HepG2 (cell line): ENCODE measurements at regions not wholly inside any gene's neighbourhood (a gene's known extent, or its start where the extent isn't known, plus 50 kb on each side); places are given as distances from the start of the nearest gene placed in this dataset.

Experiments
- CCDC6 ChIP-seq: sonication (generic); formaldehyde crosslinking; IDR thresholded peaks from 2 replicates; pipeline ENCODE4 v1.8.1; 2022; ENCODE audit warnings: mild to moderate bottlenecking, missing genetic modification reagents, moderate library complexity
- ELF3 ChIP-seq: IDR thresholded peaks from 2 replicates; pipeline ENCODE4 v1.6.1; 2016; ENCODE audit warnings: missing genetic modification reagents, missing compliant biosample characterization
- ELF4 ChIP-seq: sonication (generic); formaldehyde crosslinking; IDR thresholded peaks from 2 replicates; pipeline ENCODE4 v1.5.0; 2020; ENCODE audit warnings: missing genetic modification reagents, mild to moderate bottlenecking, moderate library complexity, borderline replicate concordance
- FOXO4 ChIP-seq: sonication (generic); formaldehyde crosslinking; conservative IDR thresholded peaks from 2 replicates; pipeline ENCODE4 v1.8.1; 2023; ENCODE audit warnings: missing genetic modification reagents
- FOXP1 ChIP-seq, 2 experiments: fragments of 450-650 bp in 1 of 2; IDR thresholded peaks; 2 replicates each; pipeline ENCODE4 v1.6.1; 2017 to 2018; ENCODE audit warnings: antibody characterized with exemption in 1 of 2
- HOXA5 ChIP-seq: sonication (generic); formaldehyde crosslinking; IDR thresholded peaks from 2 replicates; pipeline ENCODE4 v1.4.0; 2020; ENCODE audit warnings: missing genetic modification reagents
- LCORL ChIP-seq, 2 experiments: fragments of 450-650 bp in 1 of 2; sonication (generic) in 1 of 2; formaldehyde crosslinking in 1 of 2; IDR thresholded peaks; 2 replicates each; pipeline versions ENCODE4 v1.5.0 to v1.6.1; 2017 to 2020; ENCODE audit warnings: antibody characterized with exemption in 1 of 2, missing genetic modification reagents in 1 of 2
- MAF1 ChIP-seq: sonication (generic); formaldehyde crosslinking; IDR thresholded peaks from 2 replicates; pipeline ENCODE4 v1.5.0; 2020; ENCODE audit warnings: missing genetic modification reagents, borderline replicate concordance
- NFATC3 ChIP-seq: sonication (generic); formaldehyde crosslinking; IDR thresholded peaks from 2 replicates; pipeline ENCODE4 v1.5.1; 2020; ENCODE audit warnings: mild to moderate bottlenecking, missing genetic modification reagents
- NFYB ChIP-seq: sonication (generic); formaldehyde crosslinking; IDR thresholded peaks from 2 replicates; pipeline ENCODE4 v1.4.0; 2020; ENCODE audit warnings: missing genetic modification reagents
- RNF219 ChIP-seq: sonication (generic); formaldehyde crosslinking; IDR thresholded peaks from 2 replicates; pipeline ENCODE4 v1.5.0; 2020; ENCODE audit warnings: mild to moderate bottlenecking, missing genetic modification reagents
- SIX1 ChIP-seq: sonication (generic); formaldehyde crosslinking; IDR thresholded peaks from 2 replicates; pipeline ENCODE4 v1.4.0; 2020; ENCODE audit warnings: missing genetic modification reagents, borderline replicate concordance
- THAP11 ChIP-seq: IDR thresholded peaks from 2 replicates; pipeline ENCODE4 v1.6.1; 2016; ENCODE audit warnings: missing biosample characterization, missing genetic modification reagents
- ZMAT5 ChIP-seq: sonication (generic); formaldehyde crosslinking; IDR thresholded peaks from 2 replicates; pipeline ENCODE4 v1.5.0; 2020; ENCODE audit warnings: mild to moderate bottlenecking, low read depth, missing genetic modification reagents, borderline replicate concordance
- ZNF12 ChIP-seq: sonication (generic); formaldehyde crosslinking; IDR thresholded peaks from 2 replicates; pipeline ENCODE4 v1.5.0; 2020; ENCODE audit warnings: missing genetic modification reagents
- ZNF281 ChIP-seq: sonication (generic); formaldehyde crosslinking; IDR thresholded peaks from 2 replicates; pipeline ENCODE4 v1.4.0; 2020; ENCODE audit warnings: missing genetic modification reagents, borderline replicate concordance
- ZNF292 ChIP-seq: sonication (generic); formaldehyde crosslinking; IDR thresholded peaks from 2 replicates; pipeline ENCODE4 v1.8.1; 2022; ENCODE audit warnings: mild to moderate bottlenecking, low read depth, missing genetic modification reagents, borderline replicate concordance
- ZNF326 ChIP-seq: sonication (generic); formaldehyde crosslinking; IDR thresholded peaks from 2 replicates; pipeline ENCODE4 v1.4.0; 2020; ENCODE audit warnings: missing genetic modification reagents, borderline replicate concordance
- ZNF784 ChIP-seq: sonication (generic); formaldehyde crosslinking; IDR thresholded peaks from 2 replicates; pipeline ENCODE4 v1.5.1; 2020; ENCODE audit warnings: missing genetic modification reagents, mild to moderate bottlenecking, borderline replicate concordance

GRCh38 chr6:13873288-13874190 is 51.2 kb upstream of the RNF182 start (continued):
- TF ChIP-seq ZNF326 (CRISPR knock-in tag) (no peak), ZNF281 (peak; percentile 67), LCORL (IDR thresholded peaks at IDR 0.05) (no peak), LCORL (CRISPR knock-in tag; IDR thresholded peaks at IDR 0.05) (peak; percentile 61; the same call in 1 of the 2 replicates), ZNF784 (CRISPR knock-in tag) (peak; percentile 87; the same call in 1 of the 2 replicates), ZNF292 (CRISPR knock-in tag) (peak; percentile 76; the same call in 1 of the 2 replicates), HOXA5 (CRISPR knock-in tag) (no peak; the same call in 1 of the 2 replicates), MAF1 (CRISPR knock-in tag) (peak; percentile 48; the same call in 1 of the 2 replicates), FOXO4 (CRISPR knock-in tag) (peak; percentile 98; the same call in 1 of the 2 replicates), FOXP1 (IDR thresholded peaks at IDR 0.05) (no peak), FOXP1 (CRISPR knock-in tag; IDR thresholded peaks at IDR 0.05) (no peak), ELF3 (CRISPR knock-in tag) (peak; percentile 80), THAP11 (CRISPR knock-in tag) (peak; percentile 77), ZMAT5 (CRISPR knock-in tag) (no peak), NFYB (CRISPR knock-in tag) (0 out of 2 replicates have a peak, but pooled peaks have one; percentile 30), SIX1 (CRISPR knock-in tag) (no peak), ELF4 (CRISPR knock-in tag) (peak; percentile 52; the same call in 1 of the 2 replicates), NFATC3 (CRISPR knock-in tag) (peak; percentile 96), CCDC6 (CRISPR knock-in tag) (peak; percentile 97), RNF219 (no peak), ZNF12 (peak; percentile 65; the same call in 1 of the 2 replicates)
